Activated effector memory CD4-positive, alpha-beta T cell treated with Interleukin-2 at 50 U/mL for 16 hours (primary cell): ENCODE measurements at regions not wholly inside any gene's neighbourhood (a gene's known extent, or its start where the extent isn't known, plus 50 kb on each side); places are given as distances from the start of the nearest gene placed in this dataset.

Experiments used
- DNase-seq: peaks from one replicate; pipeline ENCODE4 v3.0.0-alpha.2; 2020

DNA sequence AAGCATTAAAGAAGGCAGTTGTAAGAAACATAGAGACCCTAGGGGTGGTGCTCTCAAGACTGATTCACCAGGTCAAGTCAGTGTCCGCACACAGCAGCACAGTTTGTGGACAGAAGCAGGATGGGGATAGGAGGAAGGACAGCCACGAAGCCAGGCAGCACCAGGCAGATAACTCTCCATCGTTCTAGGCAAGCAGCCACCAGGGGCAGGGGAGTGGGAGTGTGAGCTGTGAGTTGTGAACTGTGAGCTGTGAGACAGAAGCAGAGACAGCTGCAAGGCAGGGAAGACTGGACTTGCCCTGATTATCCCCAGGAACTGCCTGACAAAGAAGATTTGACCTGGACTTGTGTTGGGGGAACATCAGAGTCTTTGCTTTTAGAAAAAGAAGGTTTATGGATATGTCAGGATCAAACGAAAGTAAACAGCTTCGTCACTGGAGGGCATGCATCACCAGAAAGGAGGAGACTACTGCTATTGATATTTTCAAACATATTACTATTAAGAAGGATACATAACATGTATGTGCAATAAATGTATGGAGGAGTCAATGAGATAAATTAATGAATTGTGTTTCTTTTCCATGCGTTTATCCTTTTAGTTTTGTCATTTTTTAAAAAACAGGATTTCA lies 286.1 kb downstream of the IRS2 start:
- no peak for DNase-seq

DNA sequence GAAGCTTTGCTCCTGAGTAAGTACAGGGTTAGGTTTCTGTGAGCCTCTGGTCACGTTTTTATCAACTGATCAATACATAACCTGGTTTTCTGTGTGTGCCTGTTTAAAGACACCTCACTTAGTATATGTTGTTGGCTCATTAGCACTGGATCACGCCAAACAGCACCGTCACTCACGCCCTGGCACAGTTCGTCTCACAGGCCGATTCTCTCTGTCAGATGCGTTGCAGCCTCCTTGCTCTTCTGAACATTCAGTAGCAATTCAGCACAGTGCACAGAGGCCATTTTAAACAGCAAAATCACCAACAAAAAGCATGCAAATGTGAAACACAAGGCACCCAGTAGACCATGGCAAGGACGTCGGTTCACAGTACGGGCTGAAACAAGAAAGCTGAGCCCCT lies 288.5 kb downstream of the IRS2 start:
- DNase-seq, result no peak

DNA sequence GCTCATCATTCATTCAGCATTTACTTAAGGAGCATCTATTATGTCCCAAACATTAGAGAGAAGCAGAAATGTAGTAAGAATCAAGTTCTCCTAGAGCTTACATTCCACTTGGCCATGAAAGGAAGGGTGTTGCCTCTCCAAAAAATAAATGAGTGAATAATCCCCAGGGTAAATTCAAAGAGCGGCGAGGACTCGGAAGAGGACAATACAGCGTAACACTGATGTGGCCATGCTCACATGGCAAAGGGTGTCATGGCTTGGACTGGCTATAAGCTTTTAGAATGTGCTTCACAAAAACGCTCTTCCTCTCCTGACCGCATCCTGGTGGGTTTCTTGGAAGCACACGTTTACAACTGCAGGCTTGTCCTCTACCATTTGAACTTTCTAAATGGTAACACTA lies 290.2 kb downstream of the IRS2 start:
- DNase-seq, result no peak

DNA sequence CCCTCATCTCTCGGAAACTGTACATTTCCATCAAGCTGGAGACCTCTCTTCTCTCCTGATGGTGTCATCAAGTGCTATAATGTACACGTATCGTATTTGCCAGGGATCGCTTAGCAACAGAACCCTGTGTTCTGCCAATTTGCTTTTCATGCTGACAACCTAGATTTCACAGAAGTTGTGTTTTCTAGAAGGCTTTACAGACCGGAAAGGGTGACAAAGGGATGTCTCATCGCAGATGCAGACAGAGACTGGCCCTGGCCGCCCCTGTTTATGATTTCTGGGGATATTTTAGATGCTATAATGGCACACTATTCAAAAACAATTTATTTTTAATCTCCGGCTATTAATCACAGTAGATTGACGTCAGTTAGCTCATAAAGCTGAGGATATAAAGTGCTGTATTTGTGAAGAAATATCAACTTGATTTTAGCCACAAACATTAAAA lies 291.4 kb downstream of the IRS2 start:
- no peak for DNase-seq

DNA sequence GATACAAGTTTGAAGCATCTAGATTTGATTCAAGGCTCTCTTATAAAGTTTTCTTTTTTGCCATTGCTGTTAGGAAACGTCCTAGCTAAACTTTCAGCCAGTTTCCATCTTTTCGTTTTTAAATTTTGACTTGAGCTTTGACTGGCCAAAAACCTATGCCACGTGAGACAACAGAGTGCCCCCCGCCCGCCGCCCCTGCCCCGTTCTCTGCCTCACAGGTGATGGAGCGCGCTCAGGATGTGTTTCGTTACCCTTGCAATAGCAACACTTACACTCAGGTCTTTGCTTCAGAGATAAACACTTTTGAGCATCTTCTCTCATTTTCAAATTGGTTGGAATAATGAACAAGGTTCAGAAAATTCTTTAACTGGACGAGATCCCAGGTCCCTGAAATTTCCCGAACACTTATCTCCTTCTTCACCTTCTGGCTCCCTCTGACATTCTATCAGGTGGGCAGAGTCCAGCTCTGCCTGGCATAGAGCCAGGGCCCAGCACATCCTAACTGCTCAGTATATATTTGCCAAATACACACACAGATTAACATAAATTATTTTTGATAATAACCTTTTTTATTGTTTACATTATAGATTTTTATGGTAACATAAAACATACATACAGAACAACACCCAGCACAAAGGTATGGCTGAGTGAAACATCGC lies 301.1 kb downstream of the IRS2 start:
- no peak for DNase-seq

DNA sequence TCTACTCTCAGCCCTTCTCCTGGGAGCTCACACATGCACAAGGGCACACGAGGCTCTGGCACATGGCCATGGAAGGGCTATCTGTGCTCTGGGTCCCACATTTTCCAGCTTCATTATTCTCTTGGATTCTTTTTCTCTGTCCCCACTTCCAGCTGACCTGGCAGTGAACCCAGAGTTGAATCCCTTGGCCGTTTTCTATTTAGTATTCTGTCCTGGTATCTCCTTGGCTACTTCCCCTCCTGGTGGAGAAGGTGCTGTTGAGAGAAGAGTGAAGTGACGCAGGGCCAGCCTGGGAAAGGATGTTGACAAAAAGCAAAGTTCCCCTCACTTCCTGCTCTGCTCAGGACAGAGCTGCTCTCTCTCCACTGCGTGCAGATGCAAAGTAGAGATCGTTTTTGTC lies 303.1 kb downstream of the IRS2 start:
- no peak for DNase-seq

DNA sequence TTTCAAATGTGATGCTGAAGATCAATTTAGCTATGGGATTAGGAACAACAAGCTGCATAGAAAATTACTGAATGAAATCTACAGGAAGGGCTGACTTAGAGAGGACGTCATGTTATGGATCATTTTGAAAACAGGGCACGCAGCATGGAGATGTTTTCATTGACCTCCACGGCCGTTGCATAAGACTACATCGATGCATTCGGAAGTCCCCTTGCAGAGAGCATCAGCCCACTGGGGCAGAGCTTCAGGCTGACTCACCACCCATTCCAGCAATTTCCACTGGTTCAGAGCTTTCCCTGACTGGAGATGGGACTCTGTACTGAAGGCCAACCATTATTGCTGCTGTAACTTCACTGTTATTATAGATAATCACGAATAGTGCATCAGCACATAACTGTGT lies 305.3 kb downstream of the IRS2 start:
- DNase-seq, result no peak

DNA sequence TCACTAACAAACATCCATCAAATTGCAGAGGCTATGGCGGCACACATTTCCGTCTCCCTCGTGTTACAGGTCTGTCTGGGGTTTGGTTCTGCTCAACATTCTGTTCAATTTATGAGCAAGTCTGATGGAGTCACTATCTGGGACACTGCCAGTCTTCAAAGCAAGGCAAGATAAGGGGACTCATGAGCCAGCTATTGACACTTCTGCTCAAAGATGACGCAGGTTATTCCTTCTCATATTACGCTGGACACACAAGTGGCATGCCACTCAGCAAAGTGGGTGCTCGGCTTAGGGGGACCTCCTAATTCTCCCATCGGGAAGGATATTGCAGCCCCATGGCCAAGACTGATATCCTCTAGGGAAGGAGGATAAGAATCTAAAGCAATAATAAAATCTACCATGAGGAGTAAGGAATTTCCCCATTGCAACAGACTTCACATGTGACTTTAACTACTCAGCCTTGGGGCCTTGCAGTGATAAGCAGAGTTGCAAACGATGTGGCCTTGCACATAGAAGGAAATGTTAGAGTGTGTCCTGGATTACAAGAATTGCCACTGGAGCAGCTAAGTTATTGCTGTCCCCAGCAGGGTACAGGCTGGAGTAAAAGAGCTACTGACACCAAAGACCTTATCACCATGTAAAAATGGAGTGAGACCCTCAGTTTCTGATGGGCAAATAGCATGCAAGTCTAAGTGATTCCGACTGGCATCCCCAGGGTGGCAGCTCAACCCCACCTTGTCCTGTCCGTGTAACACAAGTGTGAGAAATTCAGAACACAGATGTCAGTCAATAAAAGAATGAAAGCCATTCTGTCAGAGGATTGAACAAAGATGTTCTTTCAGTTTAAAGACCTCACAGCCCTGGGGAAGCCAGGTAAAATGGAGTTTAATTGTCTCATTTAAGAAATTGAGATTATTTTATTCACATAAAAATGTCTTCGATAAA lies 306.1 kb downstream of the IRS2 start:
- no peak for DNase-seq

DNA sequence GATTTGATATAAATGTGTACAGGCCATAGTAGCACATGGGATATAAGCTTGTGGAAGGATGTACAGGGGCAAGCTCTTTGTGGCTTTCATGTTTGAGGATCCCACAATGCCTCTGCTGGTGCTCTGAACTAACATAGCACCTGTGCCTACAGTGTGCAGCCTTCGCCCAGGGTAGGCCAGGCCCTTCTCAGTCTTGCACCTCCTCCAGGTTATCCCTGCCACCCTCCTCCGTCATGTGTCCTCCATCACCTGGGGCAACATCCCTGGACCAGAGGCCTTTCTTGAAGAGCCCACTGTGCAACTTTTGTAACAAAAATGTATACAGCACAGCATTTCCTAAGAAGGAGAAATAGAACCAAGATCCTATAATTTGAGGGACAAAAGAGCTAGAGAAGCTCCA lies 306.8 kb downstream of the IRS2 start:
- DNase-seq, result no peak

DNA sequence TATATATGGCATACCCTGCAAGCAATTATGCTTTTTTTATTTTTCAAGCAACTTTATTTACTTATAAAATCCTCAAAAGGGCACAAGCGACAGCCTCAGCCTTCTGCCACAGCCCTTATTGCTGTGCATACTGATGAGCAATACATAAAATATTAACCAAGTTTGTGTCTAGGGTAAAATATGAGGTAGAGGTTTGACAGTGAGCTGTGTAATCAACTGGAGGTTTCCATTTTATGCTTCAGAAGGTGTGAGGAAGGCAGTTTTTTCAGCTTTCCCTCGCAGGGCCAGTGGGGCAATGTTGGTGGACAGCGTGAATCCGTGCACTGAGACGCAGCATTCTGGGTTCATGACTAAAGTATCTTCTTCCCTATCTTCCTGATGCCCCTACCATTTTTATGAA lies 310.4 kb downstream of the IRS2 start:
- no peak for DNase-seq

DNA sequence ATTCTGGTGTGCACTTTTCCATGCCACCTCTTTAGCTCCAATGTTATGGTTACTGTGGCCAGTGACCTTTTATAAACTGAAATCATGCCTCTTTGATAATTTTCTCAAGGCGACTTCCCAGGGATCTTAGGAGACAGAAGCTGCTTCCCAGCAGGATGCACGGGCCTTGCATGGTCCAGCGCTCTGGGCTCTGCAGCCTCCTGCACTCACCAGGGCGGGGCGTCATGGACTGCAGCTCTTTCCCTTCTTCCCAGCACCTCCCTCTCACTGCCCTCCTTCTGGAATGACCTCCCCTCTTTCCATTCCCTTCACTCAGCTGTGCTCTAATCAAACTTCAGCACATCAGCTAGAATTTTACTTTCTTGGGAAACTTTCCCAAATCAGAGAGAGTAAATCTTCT lies 318.3 kb downstream of the IRS2 start:
- DNase-seq, result no peak

DNA sequence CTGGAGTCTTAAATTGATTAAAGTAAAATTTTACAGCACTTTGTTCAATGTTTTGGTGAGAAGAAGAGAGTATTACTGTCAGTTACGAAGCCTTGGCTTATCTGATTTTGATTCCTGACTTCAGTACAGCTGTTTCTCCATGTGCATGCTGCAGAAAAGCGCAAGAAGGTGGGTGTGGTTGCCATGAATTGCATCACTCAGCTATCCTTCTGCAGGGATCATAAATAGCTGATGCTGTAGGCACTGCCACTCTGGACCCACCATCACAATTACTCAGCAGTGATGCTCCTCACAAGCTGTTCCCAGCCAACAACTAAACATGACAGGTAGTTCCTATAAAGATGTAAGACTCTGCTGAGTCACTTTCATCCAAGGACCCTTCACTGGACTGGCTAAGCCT lies 321.2 kb downstream of the IRS2 start:
- no peak for DNase-seq

DNA sequence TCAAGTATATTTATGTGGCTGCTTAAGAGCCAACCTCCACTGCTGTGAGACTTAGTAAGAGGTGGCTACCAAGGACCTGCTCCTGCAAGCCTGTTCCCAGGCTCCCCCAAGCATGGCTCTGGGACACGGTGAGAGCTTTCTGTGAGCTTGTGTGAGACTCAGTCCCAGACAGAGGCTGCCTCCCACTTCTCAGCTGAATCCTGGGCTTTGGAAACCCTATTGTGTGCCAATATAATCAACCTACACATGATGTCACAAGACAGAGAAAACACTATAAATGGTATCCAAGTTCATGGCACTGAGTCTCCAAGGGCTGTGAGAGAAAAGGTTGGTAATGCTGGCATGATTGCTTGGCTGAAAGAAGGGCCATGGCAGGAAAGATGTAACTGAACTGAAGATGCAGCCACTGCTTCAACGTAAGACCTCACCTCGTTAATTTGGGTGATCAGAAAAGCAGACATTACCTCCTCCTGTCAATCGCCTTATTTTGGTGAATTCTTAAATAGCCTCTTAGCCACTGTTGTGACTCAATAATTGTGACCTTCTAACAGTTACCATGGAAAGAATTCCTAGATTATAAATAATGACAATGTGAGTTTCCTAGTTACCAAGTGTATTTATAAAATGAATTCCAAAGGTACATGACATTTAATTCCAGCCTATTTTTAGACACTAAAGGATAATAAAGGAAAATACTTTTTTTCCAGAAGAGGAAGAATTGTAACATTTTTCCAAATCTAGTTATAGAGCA lies 332.0 kb downstream of the IRS2 start:
- no peak for DNase-seq

DNA sequence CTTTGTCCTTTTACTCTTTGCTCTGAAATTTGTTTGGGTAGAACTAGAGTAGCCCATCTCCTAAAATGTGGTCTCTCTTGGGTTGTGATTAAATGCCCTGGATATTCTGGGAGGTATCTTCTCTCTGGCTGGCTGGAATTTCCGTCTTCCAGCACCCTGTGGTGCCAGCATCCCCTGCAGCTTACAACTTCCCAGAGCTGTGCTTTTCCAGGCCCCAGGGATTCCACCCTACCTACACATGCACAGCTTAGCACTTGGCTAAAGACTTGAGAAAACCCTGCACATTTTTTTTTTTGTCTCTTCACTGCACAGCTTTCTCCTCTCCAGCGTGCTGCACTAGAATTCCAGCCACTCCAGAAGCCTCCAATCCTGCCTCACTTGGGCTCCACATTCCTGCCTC lies 334.7 kb downstream of the IRS2 start:
- DNase-seq, result no peak

DNA sequence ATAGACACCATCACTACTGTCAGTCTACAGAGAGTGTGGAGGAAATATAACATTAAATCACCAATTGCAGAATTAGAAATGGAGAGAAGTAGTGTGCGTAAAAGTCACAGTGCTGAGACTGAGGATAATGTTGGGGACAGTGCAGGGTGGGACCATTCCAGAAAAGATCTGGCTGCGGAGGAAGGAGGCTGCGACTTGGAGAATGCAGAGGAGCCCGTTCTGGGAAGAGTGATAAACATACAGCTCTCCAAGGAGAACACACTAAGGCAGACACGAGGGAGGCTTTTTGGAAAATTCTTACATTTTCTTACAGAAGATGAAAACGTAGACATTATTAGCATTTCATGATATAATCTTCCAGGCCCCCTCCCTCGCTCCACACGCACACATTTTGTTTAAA lies 337.8 kb downstream of the IRS2 start:
- no peak for DNase-seq

DNA sequence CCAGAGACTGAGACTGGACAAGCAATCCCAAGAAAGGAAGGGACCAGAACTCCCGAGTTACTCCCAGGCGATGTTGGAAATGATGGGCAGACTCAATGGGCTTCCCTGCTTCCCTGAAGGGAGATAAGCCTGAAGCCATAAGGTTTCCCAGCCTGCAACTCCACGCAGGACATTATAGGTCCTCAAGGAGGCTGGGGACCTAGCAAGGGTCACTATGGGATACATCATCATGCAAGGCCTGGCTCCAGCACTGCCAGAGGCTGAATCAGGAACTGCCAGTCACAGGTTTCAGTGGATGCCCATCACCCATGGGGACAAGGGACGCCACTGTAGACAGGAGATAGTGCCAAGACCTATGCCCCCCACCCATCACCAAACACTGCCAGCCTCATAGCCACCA lies 338.7 kb downstream of the IRS2 start:
- DNase-seq, result no peak

DNA sequence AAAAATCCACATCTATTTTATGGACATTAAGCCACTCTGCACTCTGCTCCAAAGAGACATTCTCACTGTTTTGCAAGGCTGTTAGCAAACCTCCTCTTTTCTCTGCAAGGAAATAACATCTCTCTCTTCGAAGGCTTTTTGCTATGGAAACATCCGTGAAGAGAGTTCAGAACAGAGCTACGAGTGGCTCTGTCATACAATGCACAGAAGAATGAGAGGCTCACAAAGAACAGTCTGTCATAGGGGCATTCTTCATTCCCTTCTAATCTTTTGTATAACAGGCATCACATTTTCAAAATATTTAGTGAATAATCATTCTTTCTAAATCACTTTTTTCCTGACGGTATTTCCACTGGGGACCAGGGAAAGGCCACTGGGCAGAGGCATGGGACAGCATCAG lies 346.1 kb downstream of the IRS2 start:
- DNase-seq, result no peak

DNA sequence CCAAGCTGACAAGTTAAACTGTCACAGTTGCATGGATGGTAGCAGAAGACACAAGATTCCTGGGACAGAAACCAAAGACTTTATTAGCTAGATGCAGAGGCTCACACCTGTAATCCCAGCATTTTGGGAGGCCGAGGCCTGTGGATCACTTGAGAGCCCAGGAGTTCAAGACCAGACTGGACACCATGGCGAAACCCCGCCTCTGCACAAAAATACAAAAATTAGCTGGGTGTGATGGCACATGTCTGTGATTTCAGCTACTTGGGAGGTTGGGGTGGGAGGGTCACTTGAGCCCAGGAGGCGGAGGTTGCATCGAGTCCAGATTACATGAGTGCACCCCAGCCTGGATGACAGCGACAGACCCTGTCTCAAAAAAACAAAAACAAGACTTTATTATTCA lies 346.6 kb downstream of the IRS2 start:
- DNase-seq, result no peak

DNA sequence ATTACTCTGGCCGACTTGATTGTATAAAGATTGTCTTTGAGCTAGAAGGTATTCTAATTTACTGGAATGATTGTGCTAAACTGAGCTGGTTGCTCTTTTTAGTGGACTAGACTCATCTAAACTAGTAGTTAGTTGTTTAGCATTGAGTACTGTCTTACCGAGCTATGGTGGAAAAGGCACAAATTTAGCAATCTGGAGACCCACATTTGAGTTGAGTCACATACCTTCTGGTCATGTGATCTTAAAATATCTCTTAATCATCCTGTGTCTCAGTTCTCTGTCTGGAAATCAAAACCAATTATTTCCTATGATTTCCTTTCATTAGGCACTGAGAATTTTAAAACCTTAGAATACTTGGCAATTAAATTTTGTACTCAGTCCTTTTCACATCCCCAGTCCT lies 349.5 kb downstream of the IRS2 start:
- no peak for DNase-seq

DNA sequence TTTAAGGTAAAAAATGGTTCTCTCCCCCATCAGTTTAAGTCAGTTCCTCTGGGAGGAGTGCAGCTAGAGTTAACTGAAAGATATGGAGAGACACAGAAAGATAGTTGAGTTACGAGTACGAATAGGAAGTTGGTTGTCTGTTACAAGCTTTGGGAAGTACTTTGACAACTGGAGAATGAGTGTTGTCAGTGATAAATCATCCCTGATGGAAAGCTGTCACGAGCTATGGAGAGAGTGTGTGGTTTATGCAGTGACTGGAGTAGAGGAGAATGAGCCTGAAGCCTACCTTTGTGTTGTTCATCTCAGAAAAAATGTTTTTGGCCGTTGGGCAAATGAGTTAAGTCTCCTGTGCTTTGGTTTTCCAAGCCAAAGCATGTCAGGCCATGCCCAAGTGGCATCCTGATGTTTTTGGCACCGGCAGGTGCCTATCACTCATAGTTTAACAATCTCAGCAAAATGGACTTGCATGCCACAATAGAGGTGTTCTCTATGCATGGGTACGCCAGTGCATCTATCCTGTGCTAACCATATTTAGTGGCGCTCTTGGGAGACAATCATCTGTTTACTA lies 350.2 kb downstream of the IRS2 start:
- DNase-seq, result no peak

DNA sequence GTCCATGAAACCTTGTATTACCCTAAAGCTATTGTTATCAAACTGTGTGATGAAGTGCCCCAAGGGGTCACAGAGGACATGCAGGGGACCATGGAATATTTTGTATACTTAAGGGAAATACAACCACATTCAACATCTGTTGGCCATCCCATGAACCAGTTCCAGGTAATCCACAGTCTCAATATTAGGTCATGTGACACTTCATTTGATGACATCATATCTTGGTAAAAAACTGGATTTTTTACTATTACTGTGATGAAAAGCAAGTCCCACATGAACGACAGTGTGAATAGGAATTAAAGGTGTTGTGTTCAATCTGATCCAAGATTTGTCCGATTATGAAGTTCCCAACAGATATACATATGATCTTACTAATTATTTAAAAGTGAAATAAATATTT lies 355.2 kb downstream of the IRS2 start:
- DNase-seq, result no peak

DNA sequence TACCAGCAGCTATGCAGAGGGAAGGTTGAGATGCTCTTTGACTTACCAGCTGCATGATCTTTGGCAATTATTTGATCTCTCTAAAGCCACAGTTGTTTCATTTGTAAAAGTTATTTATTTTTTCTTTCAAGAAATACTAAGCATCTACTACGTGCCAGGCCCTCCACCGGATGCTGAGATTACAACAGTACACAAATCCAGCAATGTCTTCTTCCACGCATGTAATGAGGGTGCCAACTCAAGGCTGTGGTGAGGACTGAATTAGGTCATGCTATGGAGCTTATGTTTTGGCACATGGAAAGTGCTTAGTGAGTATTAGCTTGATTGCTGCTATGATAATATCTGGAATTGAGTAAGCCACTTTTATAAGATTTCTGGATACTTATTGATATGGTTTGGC lies 358.2 kb downstream of the IRS2 start:
- no peak for DNase-seq

DNA sequence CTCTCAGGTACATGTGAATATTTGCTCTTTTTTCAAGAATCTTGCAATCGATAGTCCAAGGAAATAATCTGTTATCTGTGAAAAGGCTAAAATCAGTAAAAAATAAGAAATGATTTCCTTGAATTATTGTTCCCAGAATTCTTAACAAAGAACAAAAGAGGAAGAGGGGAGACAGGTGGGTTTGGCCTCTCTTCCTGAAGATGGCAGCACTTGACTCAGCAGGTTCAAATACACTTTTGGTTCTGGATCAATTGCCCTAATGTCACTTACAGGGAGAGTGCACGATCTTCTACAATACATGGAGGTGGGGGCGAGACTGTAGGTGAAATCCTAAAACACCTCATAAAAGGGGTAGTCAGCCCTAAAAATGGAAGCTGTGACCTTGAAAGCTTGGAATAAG lies 358.7 kb downstream of the IRS2 start:
- no peak for DNase-seq
